GM20431 (cell line): ENCODE measurements at regions not wholly inside any gene's neighbourhood (a gene's known extent, or its start where the extent isn't known, plus 50 kb on each side); places are given as distances from the start of the nearest gene placed in this dataset.
"Not testable (repeated sequence)": the region's sequence is repeated elsewhere in the genome, so short reads cannot be mapped to it uniquely, and the experiment has no call there.

Experiments
- in situ Hi-C: fragments of 300-500 bp; cut with MseI, MboI; formaldehyde crosslinking; loops from one replicate; pipeline ENCODE4 v1.15.0; 2020; ENCODE audit warnings: low sequenced_read_pairs; ENCODE audit not compliant: unreplicated experiment

GRCh38 chr2:224158831-224159230, 119.7 kb upstream of the SERPINE2 start:
- in situ Hi-C loops, result no loop called here

- in situ Hi-C loops, result no loop called here
Measured at GRCh38 chr2:224158061-224158460, 119.0 kb upstream of the SERPINE2 start.

- in situ Hi-C loops, result no loop called here
Measured at GRCh38 chr2:224157655-224158054, 118.6 kb upstream of the SERPINE2 start.

- in situ Hi-C loops, result no loop called here
Measured at GRCh38 chr2:224156436-224156835, 117.3 kb upstream of the SERPINE2 start.

- in situ Hi-C loops, result no loop called here
Measured at GRCh38 chr2:224155896-224156295, 116.8 kb upstream of the SERPINE2 start.

- in situ Hi-C loops, result no loop called here
Measured at GRCh38 chr2:224155371-224155770, 116.3 kb upstream of the SERPINE2 start.

- in situ Hi-C loops, result no loop called here
Measured at GRCh38 chr2:224151680-224152310, 112.7 kb upstream of the SERPINE2 start.

GRCh38 chr2:224151161-224151560, 112.1 kb upstream of the SERPINE2 start:
- in situ Hi-C loops, result no loop called here

GRCh38 chr2:224148058-224148457, 109.0 kb upstream of the SERPINE2 start:
- in situ Hi-C loops, result not testable (repeated sequence)

GRCh38 chr2:224147174-224147573, 108.1 kb upstream of the SERPINE2 start:
- in situ Hi-C loops, result no loop called here

- in situ Hi-C loops, result no loop called here
Measured at GRCh38 chr2:224146356-224147160, 107.5 kb upstream of the SERPINE2 start.

GRCh38 chr2:224145751-224146355, 106.8 kb upstream of the SERPINE2 start:
- in situ Hi-C loops, result no loop called here

GRCh38 chr2:224143526-224143925, 104.4 kb upstream of the SERPINE2 start:
- in situ Hi-C loops, result no loop called here

GRCh38 chr2:224142397-224143312, 103.6 kb upstream of the SERPINE2 start:
- in situ Hi-C loops, result no loop called here

GRCh38 chr2:224141304-224141703, 102.2 kb upstream of the SERPINE2 start:
- in situ Hi-C loops, result no loop called here

GRCh38 chr2:224137208-224137607, 98.1 kb upstream of the SERPINE2 start:
- in situ Hi-C loops, result no loop called here

- in situ Hi-C loops, result no loop called here
Measured at GRCh38 chr2:224136396-224136795, 97.3 kb upstream of the SERPINE2 start.

GRCh38 chr2:224135881-224136280, 96.8 kb upstream of the SERPINE2 start:
- in situ Hi-C loops, result no loop called here

GRCh38 chr2:224134003-224134734, 95.1 kb upstream of the SERPINE2 start:
- in situ Hi-C loops, result no loop called here

GRCh38 chr2:224133387-224133786, 94.3 kb upstream of the SERPINE2 start:
- in situ Hi-C loops, result no loop called here
